ENCODE measurements at regions not wholly inside any gene's neighbourhood (a gene's known extent, or its start where the extent isn't known, plus 50 kb on each side); places are given as distances from the start of the nearest gene placed in this dataset.

DNA sequence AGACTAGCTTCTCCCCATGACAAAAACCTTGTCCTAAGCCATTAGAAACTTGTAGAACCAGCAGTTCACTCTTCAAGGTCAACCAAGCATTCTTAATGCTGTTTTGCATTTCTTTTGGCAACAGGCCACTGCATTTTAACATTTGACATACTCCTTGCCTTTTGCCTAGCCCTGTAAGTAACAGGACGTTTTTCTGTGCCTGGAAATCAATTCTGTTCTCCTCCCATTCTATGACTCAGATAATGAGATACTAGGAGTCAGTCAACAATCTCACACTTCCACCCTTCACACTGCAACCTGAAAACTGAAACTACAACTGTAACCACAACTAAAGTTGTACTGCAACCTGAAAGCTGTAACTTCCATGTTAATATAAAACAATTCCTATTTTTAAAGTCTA lies 268.7 kb downstream of the MZT1 start:
- ChIA-PET POLR2A (no interaction called here), CTCF (no interaction called here)
- H3K27ac Mint-ChIP-seq = no peak overlapping the region
- intact Hi-C loops (cut with micrococcal nuclease) = no loop called here
- no peak for DNase-seq
- no peaks in the 10 kb centered on the region for H3K9me3 Mint-ChIP-seq
- no peaks in the 10 kb centered on the region for H3K36me3 Mint-ChIP-seq
- no peak overlapping the region for H3K4me3 Mint-ChIP-seq
- no peaks in the 10 kb centered on the region for H3K4me1 Mint-ChIP-seq (ENCODE audit: low read depth)
- H3K27me3 Mint-ChIP-seq = no peaks in the 10 kb centered on the region

DNA sequence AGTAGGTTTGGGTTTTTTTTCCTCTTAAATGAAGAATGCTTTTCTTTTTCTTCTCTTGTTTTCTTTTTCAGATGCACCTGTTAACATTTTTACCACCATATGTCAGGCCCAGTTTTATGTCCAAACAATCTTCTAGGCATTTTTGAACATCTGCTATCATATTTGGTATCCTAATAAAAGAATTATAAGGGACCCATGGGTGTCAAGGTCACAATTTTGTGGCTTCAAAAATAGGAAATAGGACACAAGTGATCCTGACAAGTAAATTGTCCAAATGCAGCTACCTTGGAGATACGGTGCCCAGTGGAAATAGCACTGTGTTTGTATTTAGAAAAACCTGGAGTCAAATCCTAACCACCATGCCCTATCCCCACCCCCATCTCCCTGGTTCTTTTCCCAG lies 270.3 kb downstream of the MZT1 start:
- ChIA-PET POLR2A (no interaction called here), CTCF (no interaction called here)
- intact Hi-C loops (cut with micrococcal nuclease) = no loop called here
- Mint-ChIP-seq H3K9me3 (no peaks in the 10 kb centered on the region), H3K36me3 (no peaks in the 10 kb centered on the region), H3K27me3 (no peaks in the 10 kb centered on the region), H3K4me3 (no peak overlapping the region), H3K4me1 (ENCODE audit: low read depth) (no peaks in the 10 kb centered on the region), H3K27ac (no peak overlapping the region)
- no peak for DNase-seq

- Mint-ChIP-seq H3K9me3 (no peaks in the 10 kb centered on the region), H3K36me3 (no peaks in the 10 kb centered on the region)
- CTCF ChIA-PET = no interaction called here
Measured at GRCh38 chr13:72456486-72456885, 270.9 kb downstream of the MZT1 start.

DNA sequence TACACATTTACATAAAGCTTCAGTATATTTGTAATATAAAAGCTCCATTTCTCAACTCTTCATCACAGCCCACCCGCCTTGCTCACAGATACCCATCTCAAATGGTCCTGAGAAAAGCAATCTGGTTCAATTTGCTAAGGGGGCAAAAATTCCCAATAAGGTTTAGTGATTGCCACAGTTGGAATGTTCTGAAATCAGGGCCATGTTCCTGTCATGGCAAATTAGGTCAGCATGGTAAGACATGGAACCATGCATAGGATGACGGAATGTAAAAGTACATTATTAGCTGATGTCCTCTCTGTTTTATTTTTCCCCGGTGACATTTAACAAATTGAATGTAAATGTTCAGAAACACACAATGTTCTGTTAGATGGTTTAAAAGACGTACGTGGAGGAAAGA lies 274.3 kb downstream of the MZT1 start:
- ChIA-PET POLR2A (no interaction called here), CTCF (no interaction called here)
- Mint-ChIP-seq H3K36me3 (no peaks in the 10 kb centered on the region), H3K4me1 (ENCODE audit: low read depth) (no peaks in the 10 kb centered on the region), H3K4me3 (no peak overlapping the region), H3K9me3 (peaks cover 11% of the 10 kb centered on the region), H3K27me3 (peaks cover 1% of the 10 kb centered on the region), H3K27ac (no peak overlapping the region)
- intact Hi-C loops (cut with micrococcal nuclease) = no loop called here
- no peak for DNase-seq

More at GRCh38 chr13:72456486-72456885, 270.9 kb downstream of the MZT1 start:
- Mint-ChIP-seq H3K4me3 (no peak overlapping the region), H3K4me1 (ENCODE audit: low read depth) (no peaks in the 10 kb centered on the region), H3K27me3 (no peaks in the 10 kb centered on the region), H3K27ac (no peak overlapping the region)
- POLR2A ChIA-PET = no interaction called here
- intact Hi-C loops (cut with micrococcal nuclease) = no loop called here
- DNase-seq = no peak

- H3K27me3 Mint-ChIP-seq = peaks cover 1% of the 10 kb centered on the region
- CTCF ChIA-PET = no interaction called here
- no peak overlapping the region for H3K27ac Mint-ChIP-seq
- POLR2A ChIA-PET = no interaction called here
- no peak for DNase-seq
- no peaks in the 10 kb centered on the region for H3K4me1 Mint-ChIP-seq (ENCODE audit: low read depth)
- H3K4me3 Mint-ChIP-seq = no peak overlapping the region
- no peaks in the 10 kb centered on the region for H3K36me3 Mint-ChIP-seq
- peaks cover 17% of the 10 kb centered on the region for H3K9me3 Mint-ChIP-seq
- intact Hi-C loops (cut with micrococcal nuclease) = no loop called here
Measured at GRCh38 chr13:72448082-72448481, 279.3 kb downstream of the MZT1 start.

- intact Hi-C loops (cut with micrococcal nuclease) = no loop called here
- peaks cover 14% of the 10 kb centered on the region for H3K9me3 Mint-ChIP-seq
- no peak for DNase-seq
- no peaks in the 10 kb centered on the region for H3K36me3 Mint-ChIP-seq
- ChIA-PET CTCF (no interaction called here), POLR2A (no interaction called here)
- H3K4me3 Mint-ChIP-seq = no peak overlapping the region
- no peaks in the 10 kb centered on the region for H3K4me1 Mint-ChIP-seq (ENCODE audit: low read depth)
- no peaks in the 10 kb centered on the region for H3K27me3 Mint-ChIP-seq
- H3K27ac Mint-ChIP-seq = no peak overlapping the region
Measured at GRCh38 chr13:72444999-72445398, 282.4 kb downstream of the MZT1 start.

DNA sequence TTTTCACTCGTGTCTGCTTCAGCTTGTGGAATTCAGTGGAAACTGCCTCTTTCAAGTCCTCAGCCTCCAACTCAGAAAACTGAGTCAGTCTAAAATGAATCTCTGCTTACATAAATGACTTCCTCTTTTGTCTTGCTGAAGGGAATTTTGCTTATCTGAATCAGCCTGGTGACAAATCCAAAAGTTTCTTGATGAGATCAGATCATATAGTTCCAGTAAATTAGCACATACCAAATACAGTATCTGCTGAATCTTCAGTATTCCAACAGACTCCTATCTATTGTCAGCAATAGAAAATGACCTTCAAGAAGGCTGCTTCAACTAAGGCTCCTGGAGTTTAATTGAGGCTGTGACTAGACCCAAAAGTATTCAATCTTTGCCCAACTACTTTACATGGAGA lies 290.0 kb downstream of the MZT1 start:
- ChIA-PET CTCF (no interaction called here), POLR2A (no interaction called here)
- Mint-ChIP-seq H3K9me3 (no peaks in the 10 kb centered on the region), H3K4me1 (ENCODE audit: low read depth) (no peaks in the 10 kb centered on the region), H3K27ac (no peak overlapping the region), H3K4me3 (no peak overlapping the region), H3K27me3 (no peaks in the 10 kb centered on the region), H3K36me3 (no peaks in the 10 kb centered on the region)
- intact Hi-C loops (cut with micrococcal nuclease) = no loop called here
- no peak for DNase-seq

- H3K9me3 Mint-ChIP-seq = no peaks in the 10 kb centered on the region
- ChIA-PET POLR2A (no interaction called here), CTCF (no interaction called here)
- H3K36me3 Mint-ChIP-seq = no peaks in the 10 kb centered on the region
- no peaks in the 10 kb centered on the region for H3K27me3 Mint-ChIP-seq
- no peaks in the 10 kb centered on the region for H3K4me1 Mint-ChIP-seq (ENCODE audit: low read depth)
- no peak for DNase-seq
- intact Hi-C loops (cut with micrococcal nuclease) = no loop called here
- no peak overlapping the region for H3K4me3 Mint-ChIP-seq
- no peak overlapping the region for H3K27ac Mint-ChIP-seq
Measured at GRCh38 chr13:72435251-72435650, 292.2 kb downstream of the MZT1 start.

- Mint-ChIP-seq H3K27me3 (no peaks in the 10 kb centered on the region), H3K36me3 (no peaks in the 10 kb centered on the region), H3K4me1 (ENCODE audit: low read depth) (no peaks in the 10 kb centered on the region), H3K4me3 (no peak overlapping the region), H3K9me3 (no peaks in the 10 kb centered on the region), H3K27ac (no peak overlapping the region)
- DNase-seq = no peak
- intact Hi-C loops (cut with micrococcal nuclease) = no loop called here
- POLR2A ChIA-PET = no interaction called here
- CTCF ChIA-PET = no interaction called here
Measured at GRCh38 chr13:72431981-72432682, 295.3 kb downstream of the MZT1 start.

GRCh38 chr13:72430923-72431322 lies 296.5 kb downstream of the MZT1 start:
- ChIA-PET CTCF (no interaction called here), POLR2A (no interaction called here)
- H3K9me3 Mint-ChIP-seq = no peaks in the 10 kb centered on the region
- DNase-seq = no peak
- intact Hi-C loops (cut with micrococcal nuclease) = no loop called here
- H3K27ac Mint-ChIP-seq = no peak overlapping the region
- H3K27me3 Mint-ChIP-seq = no peaks in the 10 kb centered on the region
- H3K4me3 Mint-ChIP-seq = no peak overlapping the region
- H3K4me1 Mint-ChIP-seq (ENCODE audit: low read depth) = no peaks in the 10 kb centered on the region
- H3K36me3 Mint-ChIP-seq = no peaks in the 10 kb centered on the region

- H3K9me3 Mint-ChIP-seq = no peaks in the 10 kb centered on the region
- CTCF ChIA-PET = no interaction called here
- H3K27ac Mint-ChIP-seq = no peak overlapping the region
- H3K36me3 Mint-ChIP-seq = no peaks in the 10 kb centered on the region
- H3K27me3 Mint-ChIP-seq = no peaks in the 10 kb centered on the region
- POLR2A ChIA-PET = no interaction called here
- intact Hi-C loops (cut with micrococcal nuclease) = no loop called here
- DNase-seq = no peak
- H3K4me3 Mint-ChIP-seq = no peak overlapping the region
- no peaks in the 10 kb centered on the region for H3K4me1 Mint-ChIP-seq (ENCODE audit: low read depth)
Measured at GRCh38 chr13:72427757-72428528, 299.5 kb downstream of the MZT1 start.

- Mint-ChIP-seq H3K9me3 (no peaks in the 10 kb centered on the region), H3K4me3 (no peak overlapping the region), H3K27ac (no peak overlapping the region), H3K36me3 (no peaks in the 10 kb centered on the region), H3K27me3 (no peaks in the 10 kb centered on the region), H3K4me1 (ENCODE audit: low read depth) (no peaks in the 10 kb centered on the region)
- ChIA-PET CTCF (no interaction called here), POLR2A (no interaction called here)
- intact Hi-C loops (cut with micrococcal nuclease) = no loop called here
- DNase-seq = no peak
Measured at GRCh38 chr13:72424059-72424458, 303.4 kb downstream of the MZT1 start.

DNA sequence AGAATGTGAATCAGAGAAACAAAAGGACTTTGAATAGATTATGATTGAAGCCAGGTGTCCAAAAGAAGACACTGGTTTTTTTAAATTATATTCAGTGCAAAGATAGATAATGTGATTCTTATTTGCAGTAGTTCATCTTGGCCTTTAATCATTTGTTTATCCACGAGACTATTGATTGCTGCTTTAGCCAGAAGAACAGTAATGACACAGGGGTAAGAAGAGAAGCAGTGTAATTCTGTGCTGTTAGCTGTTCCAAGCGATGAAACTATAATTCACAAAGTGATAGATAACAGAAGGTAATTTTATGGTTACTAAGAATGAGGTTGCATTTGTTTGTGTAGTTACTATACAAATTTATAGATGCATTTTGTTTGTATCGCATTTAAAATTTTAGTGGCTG lies 311.6 kb downstream of the MZT1 start:
- ChIA-PET POLR2A (no interaction called here), CTCF (no interaction called here)
- no peak overlapping the region for H3K27ac Mint-ChIP-seq
- H3K36me3 Mint-ChIP-seq = no peaks in the 10 kb centered on the region
- H3K4me3 Mint-ChIP-seq = no peak overlapping the region
- no peaks in the 10 kb centered on the region for H3K9me3 Mint-ChIP-seq
- no peaks in the 10 kb centered on the region for H3K4me1 Mint-ChIP-seq (ENCODE audit: low read depth)
- intact Hi-C loops (cut with micrococcal nuclease) = no loop called here
- DNase-seq = no peak
- H3K27me3 Mint-ChIP-seq = no peaks in the 10 kb centered on the region

All from activated CD4-positive, alpha-beta memory T cell treated with anti-CD3 and anti-CD28 coated beads for 36 hours (primary cell).